ENCODE measurements at regions not wholly inside any gene's neighbourhood (a gene's known extent, or its start where the extent isn't known, plus 50 kb on each side); places are given as distances from the start of the nearest gene placed in this dataset.

- TF ChIP-seq CTCF (IDR thresholded peaks at IDR 0.05; ENCODE audit: insufficient read depth, low read length, poor library complexity, severe bottlenecking) (no peak), EZH2phosphoT487 (conservative IDR thresholded peaks at IDR 0.05; ENCODE audit: low read length) (no peak)
These were observed 123.0 kb downstream of the LHX2 start for GRCh38 chr9:124134526-124134925.

All from SU-DHL-6 (cell line).